SK-N-SH (cell line): ENCODE measurements at regions not wholly inside any gene's neighbourhood (a gene's known extent, or its start where the extent isn't known, plus 50 kb on each side); places are given as distances from the start of the nearest gene placed in this dataset.

Experiments used
- CTCF ChIA-PET: fragments of 300-600, 350-600 bp; formaldehyde crosslinking; extraction: SDS; loops from one replicate; lab custom pipeline; 2021; lab: Yijun Ruan, JAX
- POLR2A ChIA-PET: fragments of 350-600 bp; sonication (Branson Sonifier 250); formaldehyde crosslinking; extraction: SDS; loops from one replicate; lab custom pipeline; 2020; ENCODE audit warnings: antibody characterized with exemption, inconsistent platforms; lab: Yijun Ruan, JAX
- DNase-seq: peaks from one replicate; pipeline ENCODE4 v3.0.0; 2012
- H2AFZ ChIP-seq: fragments of 200-600 bp; sonication (generic); 2 replicates; pipeline ENCODE4 v1.8.1; 2016; ENCODE audit warnings: antibody characterized with exemption, mild to moderate bottlenecking, low read depth
- H3F3A ChIP-seq: fragments of 200-600 bp; sonication (generic); replicated peaks from 2 replicates; pipeline ENCODE3; 2016; ENCODE audit warnings: antibody characterized with exemption, mild to moderate bottlenecking; ENCODE audit not compliant: insufficient read depth
- H3K27ac ChIP-seq, 2 experiments: fragments of 200-500 bp in 1 of 2; fragments of 200-600 bp in 1 of 2; sonication (Bioruptor generic) in 1 of 2; sonication (generic), shearing (Covaris generic) in 1 of 2; 2 replicates each; pipeline versions ENCODE4 v1.5.1 to v1.6.1; 2014 to 2016; ENCODE audit warnings: low read depth in 2 of 2, inconsistent platforms in 1 of 2, low read length in 1 of 2, mild to moderate bottlenecking in 1 of 2, mixed read lengths in 1 of 2
- H3K27me3 ChIP-seq: fragments of 200-600 bp; sonication (generic), shearing (Covaris generic); 2 replicates; pipeline ENCODE4 v1.6.1; 2016; ENCODE audit warnings: mixed run types; ENCODE audit not compliant: insufficient read depth
- H3K36me3 ChIP-seq, 2 experiments: fragments of 200-500 bp in 1 of 2; fragments of 200-600 bp in 1 of 2; sonication (Bioruptor generic) in 1 of 2; sonication (generic) in 1 of 2; replicated peaks in 1 of 2; 2 replicates each; pipeline versions ENCODE3 to v1.5.1; 2014 to 2016; ENCODE audit warnings: low read length in 1 of 2, mild to moderate bottlenecking in 1 of 2; ENCODE audit not compliant: insufficient read depth in 2 of 2, control insufficient read depth in 1 of 2
- H3K4me1 ChIP-seq, 2 experiments: fragments of 200-500 bp in 1 of 2; fragments of 200-600 bp in 1 of 2; sonication (Bioruptor generic) in 1 of 2; sonication (generic), shearing (Covaris generic) in 1 of 2; 2 replicates each; pipeline versions ENCODE4 v1.5.1 to v1.6.1; 2014 to 2016; ENCODE audit warnings: low read depth in 1 of 2, low read length in 1 of 2, mixed run types in 1 of 2; ENCODE audit not compliant: insufficient read depth in 2 of 2, control insufficient read depth in 1 of 2
- H3K4me2 ChIP-seq: fragments of 200-600 bp; sonication (generic), shearing (Covaris generic); 2 replicates; pipeline ENCODE4 v1.6.1; 2017; ENCODE audit warnings: mixed run types
- H3K4me3 ChIP-seq, 2 experiments: fragments of 200-500 bp in 1 of 2; fragments of 200-600 bp in 1 of 2; sonication (Bioruptor generic) in 1 of 2; sonication (generic), shearing (Covaris generic) in 1 of 2; 2 replicates each; pipeline versions ENCODE4 v1.5.1 to v1.8.1; 2014 to 2016; ENCODE audit warnings: low read depth in 2 of 2, inconsistent platforms in 1 of 2, low read length in 1 of 2, mild to moderate bottlenecking in 1 of 2, mixed read lengths in 1 of 2, moderate library complexity in 1 of 2
- H3K79me2 ChIP-seq: fragments of 200-600 bp; sonication (generic); 2 replicates; pipeline ENCODE4 v1.8.1; 2017; ENCODE audit warnings: mild to moderate bottlenecking; ENCODE audit not compliant: insufficient read depth
- H3K9ac ChIP-seq: fragments of 200-600 bp; sonication (generic); 2 replicates; pipeline ENCODE4 v1.6.1; 2017; ENCODE audit warnings: mixed run types
- H3K9me2 ChIP-seq: fragments of 200-600 bp; sonication (generic); 2 replicates; pipeline ENCODE4 v1.6.1; 2017; ENCODE audit warnings: mixed run types
- H3K9me3 ChIP-seq: fragments of 200-600 bp; sonication (generic); 2 replicates; pipeline ENCODE4 v1.6.1; 2017; ENCODE audit warnings: mixed run types, mild to moderate bottlenecking, moderate library complexity
- H4K20me1 ChIP-seq: fragments of 200-600 bp; sonication (generic); 2 replicates; pipeline ENCODE4 v1.6.1; 2017; ENCODE audit warnings: mild to moderate bottlenecking, mixed run types; ENCODE audit not compliant: insufficient read depth
- ELF1 ChIP-seq: IDR thresholded peaks from 2 replicates; pipeline ENCODE4 v1.4.0; 2012
- EZH2phosphoT487 ChIP-seq: fragments of 200-600 bp; sonication (generic); IDR thresholded peaks from 2 replicates; pipeline ENCODE4 v1.6.1; 2017; ENCODE audit warnings: low read depth, mixed run types, mild to moderate bottlenecking, antibody characterized with exemption, moderate library complexity, borderline replicate concordance
- IRF3 ChIP-seq: fragments of 150-350 bp; IDR thresholded peaks from 2 replicates; pipeline ENCODE4 v1.6.1; 2016; ENCODE audit warnings: mild to moderate bottlenecking, low read depth, low read length
- MEF2A ChIP-seq: IDR thresholded peaks from 2 replicates; pipeline ENCODE4 v1.4.0; 2012; ENCODE audit warnings: low read depth, borderline replicate concordance
- MXI1 ChIP-seq: IDR thresholded peaks from 2 replicates; pipeline ENCODE4 v1.6.1; 2012; ENCODE audit warnings: mild to moderate bottlenecking, low read depth, low read length, improper control_type of control experiment
- RAD21 ChIP-seq: IDR thresholded peaks from 2 replicates; pipeline ENCODE4 v1.6.1; 2012; ENCODE audit warnings: mild to moderate bottlenecking, low read length
- RCOR1 ChIP-seq: fragments of 150-350 bp; IDR thresholded peaks from 2 replicates; pipeline ENCODE4 v1.6.1; 2017; ENCODE audit warnings: antibody characterized with exemption, low read length
- RFX5 ChIP-seq: IDR thresholded peaks from 2 replicates; pipeline ENCODE4 v1.6.1; 2012; ENCODE audit warnings: mild to moderate bottlenecking, improper control_type of control experiment, low read length
- RXRA ChIP-seq: IDR thresholded peaks from 2 replicates; pipeline ENCODE4 v1.4.0; 2012; ENCODE audit warnings: low read depth, mild to moderate bottlenecking, borderline replicate concordance
- SIN3A ChIP-seq: IDR thresholded peaks from 2 replicates; pipeline ENCODE4 v1.6.1; 2012; ENCODE audit warnings: low read depth, mild to moderate bottlenecking, low read length, moderate library complexity, borderline replicate concordance
- TAF1 ChIP-seq: IDR thresholded peaks from 2 replicates; pipeline ENCODE4 v1.6.1; 2012; ENCODE audit warnings: low read depth, mild to moderate bottlenecking, low read length, moderate library complexity, borderline replicate concordance
- TCF12 ChIP-seq: IDR thresholded peaks from 2 replicates; pipeline ENCODE4 v1.4.0; 2012
- TEAD4 ChIP-seq: IDR thresholded peaks from 2 replicates; pipeline ENCODE4 v1.4.0; 2012; ENCODE audit warnings: mild to moderate bottlenecking, borderline replicate concordance; ENCODE audit not compliant: insufficient read depth
- ZBTB33 ChIP-seq: IDR thresholded peaks from 2 replicates; pipeline ENCODE4 v1.4.0; 2012; ENCODE audit warnings: low read depth, borderline replicate concordance
- WGBS: methylation state at CpG from one replicate; pipeline ENCODE4 v1.1.6; 2017; ENCODE audit warnings: low lambda C conversion rate; 5-methylcytosine and 5-hydroxymethylcytosine counted together

GRCh38 chr16:51670527-51670926 is 519.5 kb upstream of the SALL1 start:
- H3K9me2 ChIP-seq = no peaks in the 10 kb centered on the region
- 55% methylated on average over 3 of the region's 3 CpGs for WGBS
- no peak overlapping the region for H3K4me3 ChIP-seq
- no peaks in the 10 kb centered on the region for H3F3A ChIP-seq
- no peak overlapping the region for H3K9ac ChIP-seq
- no peaks in the 10 kb centered on the region for H3K27me3 ChIP-seq
- no peak overlapping the region for H2AFZ ChIP-seq
- no peaks in the 10 kb centered on the region for H3K36me3 ChIP-seq
- H4K20me1 ChIP-seq = no peaks in the 10 kb centered on the region
- no peaks in the 10 kb centered on the region for H3K9me3 ChIP-seq
- no peak overlapping the region for H3K27ac ChIP-seq
- DNase-seq = no peak
- H3K79me2 ChIP-seq = no peaks in the 10 kb centered on the region
- no peaks in the 10 kb centered on the region for H3K4me1 ChIP-seq
- no peak overlapping the region for H3K4me2 ChIP-seq
- ChIA-PET POLR2A (no interaction called here), CTCF (no interaction called here)
- TF ChIP-seq TAF1 (no peak), IRF3 (no peak), EZH2phosphoT487 (no peak), RAD21 (no peak), MEF2A (no peak), RFX5 (no peak), ELF1 (no peak), SIN3A (no peak), TEAD4 (no peak), TCF12 (no peak)

GRCh38 chr16:51666821-51667220 is 515.8 kb upstream of the SALL1 start:
- no peaks in the 10 kb centered on the region for H4K20me1 ChIP-seq
- H3K79me2 ChIP-seq = no peaks in the 10 kb centered on the region
- H3K4me3 ChIP-seq = no peak overlapping the region
- H3K9me3 ChIP-seq = no peaks in the 10 kb centered on the region
- H2AFZ ChIP-seq = no peak overlapping the region
- no peak overlapping the region for H3K4me2 ChIP-seq
- H3K36me3 ChIP-seq = no peaks in the 10 kb centered on the region
- POLR2A ChIA-PET = no interaction called here
- H3F3A ChIP-seq = no peaks in the 10 kb centered on the region
- no peak for DNase-seq
- H3K9me2 ChIP-seq = no peaks in the 10 kb centered on the region
- CTCF ChIA-PET = no interaction called here
- TF ChIP-seq RFX5 = no peak
- TF ChIP-seq TCF12 = no peak
- TF ChIP-seq ZBTB33 = no peak
- no peak for TF ChIP-seq RCOR1
- TF ChIP-seq RXRA = no peak
- no peak for TF ChIP-seq MXI1
- no peak for TF ChIP-seq ELF1
- TF ChIP-seq, all 33 proteins: peak for 0
- H3K4me1 ChIP-seq = no peaks in the 10 kb centered on the region
- no peaks in the 10 kb centered on the region for H3K27me3 ChIP-seq
- H3K27ac ChIP-seq = no peak overlapping the region
- no peak overlapping the region for H3K9ac ChIP-seq
- WGBS = 56% methylated on average over 6 of the region's 6 CpGs
